HG02759 (cell line): ENCODE measurements at regions not wholly inside any gene's neighbourhood (a gene's known extent, or its start where the extent isn't known, plus 50 kb on each side); places are given as distances from the start of the nearest gene placed in this dataset.
"Not testable (repeated sequence)": the region's sequence is repeated elsewhere in the genome, so short reads cannot be mapped to it uniquely, and the experiment has no call there.

Source experiments
- ATAC-seq: cut with Tn5 transposase; IDR thresholded peaks from one replicate; pipeline ENCODE4 v1.9.1; 2021; ENCODE audit warnings: mild to moderate bottlenecking, moderate library complexity; ENCODE audit not compliant: unreplicated experiment

DNA sequence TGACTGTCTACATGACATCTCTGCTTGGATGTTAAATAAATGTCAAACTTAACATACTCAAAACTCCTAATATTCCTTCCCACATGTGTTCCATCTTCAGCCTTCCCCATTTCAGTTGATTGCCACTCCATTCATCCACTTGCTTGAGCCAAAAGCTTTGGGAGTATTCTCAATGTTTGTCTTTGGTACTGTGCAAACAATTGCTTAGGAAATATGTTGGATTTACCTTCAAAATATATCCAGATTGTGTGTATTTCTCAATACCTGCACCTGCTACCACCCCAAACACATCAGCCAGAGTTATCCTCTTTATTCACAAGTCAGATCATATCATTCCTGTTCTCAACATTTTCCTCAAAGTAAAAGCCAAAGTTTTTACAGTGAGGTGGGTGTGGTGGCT is 350.3 kb upstream of the FAM98A start:
- ATAC-seq: no peak

DNA sequence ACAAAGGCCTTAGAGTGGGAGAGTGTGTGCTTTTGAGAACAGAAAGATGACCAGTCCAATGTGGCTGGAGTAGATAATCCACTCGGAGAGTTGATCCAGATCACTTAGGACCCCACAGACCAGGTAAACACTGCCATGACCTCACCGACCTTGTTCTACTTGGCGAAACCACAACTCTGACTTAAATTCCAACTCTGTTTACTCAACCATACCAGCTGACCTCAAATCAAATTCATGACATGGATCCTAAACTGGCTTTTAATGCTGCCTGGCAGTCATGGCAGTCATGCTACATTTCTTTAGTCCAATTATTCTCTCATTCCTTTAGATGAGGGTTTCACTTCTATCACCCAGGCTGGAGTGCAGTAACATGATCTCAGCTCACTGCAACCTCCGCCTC is 347.1 kb upstream of the FAM98A start:
- ATAC-seq: no peak

DNA sequence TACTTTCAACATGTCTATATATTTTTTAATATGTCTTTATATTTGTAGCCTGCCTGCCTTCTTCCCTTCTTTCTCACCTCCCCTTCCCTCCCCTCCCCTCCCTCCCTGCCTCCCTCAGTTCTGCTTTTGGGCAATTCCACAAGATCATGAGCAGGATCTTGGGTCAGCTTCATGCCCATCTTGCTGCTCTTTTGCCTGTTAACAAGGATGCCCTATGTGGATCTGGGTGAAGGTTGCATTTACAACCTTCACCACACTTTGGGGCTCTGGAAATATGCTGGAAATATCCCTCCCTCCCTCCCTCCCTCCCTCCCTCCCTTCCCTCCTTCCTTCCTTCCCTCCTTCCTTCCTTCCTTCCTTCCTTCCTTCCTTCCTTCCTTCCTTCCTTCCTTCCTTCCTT is 334.1 kb upstream of the FAM98A start:
- no peak for ATAC-seq

DNA sequence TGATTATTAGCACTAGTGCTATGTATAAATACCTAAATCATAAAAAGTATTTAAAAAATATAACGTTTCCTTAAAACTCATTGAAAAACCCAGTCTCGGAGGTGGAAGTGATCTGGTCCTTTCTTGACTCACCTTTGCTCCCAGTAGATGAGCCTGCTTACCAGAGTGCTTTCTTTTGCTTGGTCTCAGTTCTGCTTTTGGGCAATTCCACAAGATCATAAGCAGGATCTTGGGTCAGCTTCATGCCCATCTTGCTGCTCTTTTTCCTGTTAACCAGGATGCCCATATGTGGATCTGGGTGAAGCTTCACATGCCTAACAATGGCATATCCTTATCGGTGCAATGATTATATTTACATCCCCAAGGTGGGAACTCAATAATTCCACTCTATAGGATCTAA is 332.1 kb upstream of the FAM98A start:
- ATAC-seq: no peak

DNA sequence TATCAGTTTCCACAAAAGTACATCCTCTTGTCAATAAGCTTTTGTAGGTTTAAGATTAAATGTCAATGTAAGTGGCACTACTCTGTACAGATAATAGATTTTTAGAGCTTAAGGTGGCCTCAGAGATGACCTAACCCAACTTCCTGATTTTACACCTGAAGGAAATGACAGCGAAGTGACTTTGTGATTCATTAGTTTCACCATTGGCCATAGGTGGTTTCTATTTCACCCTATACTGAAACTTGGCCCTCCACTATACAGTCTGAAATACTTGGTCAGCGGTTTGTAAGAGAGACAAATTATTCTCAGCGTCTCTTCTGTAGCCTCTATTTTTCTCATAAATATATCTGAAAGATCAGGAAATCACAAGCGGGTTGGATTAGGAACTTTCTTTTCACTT is 330.4 kb upstream of the FAM98A start:
- peak; percentile 88 for ATAC-seq

DNA sequence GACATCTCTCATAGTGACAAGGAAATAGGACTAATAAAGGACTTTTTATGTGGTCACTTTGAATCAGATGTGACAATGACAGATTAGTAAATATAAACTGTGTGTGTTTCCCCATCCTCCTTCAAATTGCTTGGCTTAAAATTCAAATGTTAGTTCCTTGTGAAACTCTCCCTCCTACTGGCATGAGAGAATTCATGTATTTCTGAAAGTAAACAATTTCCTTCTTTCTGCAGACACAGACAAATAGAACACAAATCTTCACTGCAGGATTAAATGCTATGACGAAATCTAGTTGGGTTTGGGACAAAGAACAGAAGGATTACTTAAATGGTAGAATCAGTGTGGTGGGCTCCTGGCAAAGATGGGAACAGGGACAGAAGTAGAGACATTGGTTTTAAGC is 328.7 kb upstream of the FAM98A start:
- ATAC-seq: no peak

DNA sequence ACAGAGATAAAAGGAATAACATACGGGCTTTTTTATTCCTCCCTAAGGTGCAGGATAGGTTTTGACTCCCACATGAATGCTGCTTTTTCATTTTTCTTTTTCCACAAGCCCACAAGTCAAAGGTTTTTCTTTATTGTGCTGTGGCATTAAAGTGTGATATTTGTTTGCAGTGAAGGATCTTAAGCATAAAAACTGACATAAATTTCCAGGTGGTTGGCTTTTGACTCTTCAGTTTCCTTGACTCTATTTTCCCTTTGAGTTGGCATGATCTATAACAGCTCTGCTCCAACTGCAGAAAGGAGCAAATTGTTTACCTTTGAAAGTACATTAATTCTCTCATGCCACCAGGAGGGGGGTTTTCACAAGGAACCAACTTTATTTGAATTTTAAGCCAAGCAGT is 326.2 kb upstream of the FAM98A start:
- ATAC-seq: no peak

DNA sequence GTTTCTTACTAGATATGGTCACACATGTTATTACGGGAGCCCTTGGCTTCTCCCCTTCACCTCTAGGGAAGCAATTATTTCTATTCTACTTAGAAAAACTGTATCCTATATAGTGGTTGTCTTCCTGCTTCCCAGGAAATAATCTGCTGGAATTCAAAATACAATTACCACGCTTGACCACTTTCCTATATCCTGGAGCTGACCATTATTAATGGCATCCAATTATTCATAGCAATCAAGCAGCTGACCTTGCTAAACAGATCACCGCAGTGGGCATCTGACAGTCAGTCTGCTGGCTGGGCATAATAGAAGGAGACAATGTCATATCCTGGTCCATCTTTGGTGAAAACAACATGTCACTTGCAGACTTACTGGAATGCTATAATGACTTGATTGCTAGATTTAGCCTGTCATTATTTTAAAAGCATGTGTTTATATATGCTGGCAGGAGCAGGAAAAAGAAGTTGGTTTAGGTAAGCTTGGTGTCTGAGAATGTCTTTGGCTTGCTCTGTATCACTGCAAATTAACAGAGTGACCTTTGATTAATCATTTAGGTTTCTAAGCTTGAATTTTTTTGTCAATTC is 325.6 kb upstream of the FAM98A start:
- no peak for ATAC-seq

DNA sequence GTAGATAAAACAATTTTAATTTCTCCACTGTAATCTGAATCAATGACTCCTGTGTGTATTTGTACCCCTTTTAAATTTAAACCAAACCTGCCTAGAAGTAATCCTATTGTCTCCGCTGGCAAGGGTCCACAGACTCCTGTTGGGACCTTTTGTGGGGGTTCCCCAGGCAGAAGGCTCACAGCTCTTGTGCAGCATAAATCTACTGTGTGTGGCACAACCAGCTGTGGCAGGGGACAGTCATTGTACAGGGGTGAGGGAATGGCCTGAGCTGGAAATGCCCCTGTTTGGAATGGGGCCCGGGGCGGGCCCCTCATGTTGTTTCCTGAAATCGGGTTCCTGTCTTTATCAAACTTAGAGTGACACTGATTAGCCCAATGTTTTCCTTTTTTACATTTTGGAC is 318.2 kb upstream of the FAM98A start:
- ATAC-seq: no peak

DNA sequence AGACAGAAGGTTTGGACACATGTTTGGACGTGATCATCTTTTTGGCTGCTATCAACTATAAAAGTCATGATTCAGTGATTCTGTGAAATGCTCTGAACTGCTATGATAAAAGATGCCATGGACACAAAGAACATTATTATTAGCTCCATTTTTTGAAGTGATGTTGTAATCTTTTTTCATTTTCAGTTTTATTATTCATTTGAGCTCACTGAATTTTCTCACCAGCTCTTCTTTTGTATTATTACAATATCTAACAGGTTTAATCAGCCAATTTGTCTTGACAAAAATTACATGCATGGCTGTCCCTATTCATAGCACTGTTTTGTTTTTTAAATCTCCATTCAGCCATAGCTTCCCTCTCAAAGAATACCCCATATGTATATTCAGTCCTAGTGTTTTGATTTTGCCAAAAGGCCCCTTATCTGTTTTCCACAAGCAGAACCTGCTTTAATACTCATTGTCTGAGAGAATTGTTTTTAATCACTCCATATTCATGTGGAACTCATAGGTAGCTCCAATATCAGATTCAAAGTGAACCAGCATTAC is 314.0 kb upstream of the FAM98A start:
- no peak for ATAC-seq

DNA sequence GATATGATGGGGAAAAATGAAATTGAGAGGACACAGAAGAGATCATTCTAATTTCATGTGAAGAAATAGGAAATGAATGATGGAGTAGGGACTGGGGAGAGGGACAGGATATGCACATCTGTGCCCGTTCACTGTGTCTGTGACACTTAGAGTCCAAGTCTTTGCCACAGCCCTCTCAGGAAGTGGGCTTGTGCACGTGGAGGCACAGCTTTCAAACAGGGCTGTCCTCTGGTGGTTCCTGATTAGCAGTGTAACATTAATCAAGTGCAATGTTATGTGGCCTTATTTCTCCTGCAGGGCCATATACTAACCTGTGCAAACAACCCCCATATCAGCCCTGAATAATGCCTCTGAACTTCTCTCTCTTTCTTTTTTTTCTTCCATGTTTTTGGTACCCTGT is 312.2 kb upstream of the FAM98A start:
- no peak for ATAC-seq

DNA sequence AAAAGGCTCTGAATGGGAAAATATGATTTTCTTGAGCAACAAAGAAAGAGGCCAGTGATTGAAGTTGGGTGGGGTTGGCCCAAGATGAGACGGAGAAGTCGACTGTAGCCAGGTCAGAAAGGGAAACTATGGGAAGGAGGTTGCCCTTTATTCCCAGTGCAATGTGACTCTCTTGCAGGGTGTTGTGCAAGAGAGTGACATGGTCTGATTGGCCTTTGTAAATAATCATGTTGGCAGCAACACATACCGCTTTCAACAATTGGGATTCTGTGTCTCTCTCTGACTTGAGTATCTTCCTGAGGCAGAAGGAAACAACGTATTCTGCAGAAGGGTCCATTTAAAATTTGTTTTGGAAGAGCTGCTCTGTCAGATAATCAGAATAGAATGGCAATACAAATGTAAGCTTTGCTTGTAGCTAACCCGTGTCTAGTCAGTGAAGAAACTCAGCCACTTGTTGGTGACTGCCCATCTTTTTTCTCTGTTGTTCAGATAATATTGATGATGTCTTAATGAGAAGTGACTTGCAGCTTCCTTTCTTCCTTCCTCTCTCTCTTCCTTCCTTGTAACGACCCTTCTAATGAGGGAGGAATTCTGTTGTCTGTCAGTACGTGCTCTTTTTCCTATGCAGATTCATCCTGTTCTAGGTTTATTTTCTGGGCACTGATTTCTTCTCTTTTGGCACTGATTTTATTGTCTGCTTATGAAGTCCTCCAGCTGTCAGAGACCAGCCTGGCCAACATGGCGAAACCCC is 311.0 kb upstream of the FAM98A start:
- no peak for ATAC-seq

DNA sequence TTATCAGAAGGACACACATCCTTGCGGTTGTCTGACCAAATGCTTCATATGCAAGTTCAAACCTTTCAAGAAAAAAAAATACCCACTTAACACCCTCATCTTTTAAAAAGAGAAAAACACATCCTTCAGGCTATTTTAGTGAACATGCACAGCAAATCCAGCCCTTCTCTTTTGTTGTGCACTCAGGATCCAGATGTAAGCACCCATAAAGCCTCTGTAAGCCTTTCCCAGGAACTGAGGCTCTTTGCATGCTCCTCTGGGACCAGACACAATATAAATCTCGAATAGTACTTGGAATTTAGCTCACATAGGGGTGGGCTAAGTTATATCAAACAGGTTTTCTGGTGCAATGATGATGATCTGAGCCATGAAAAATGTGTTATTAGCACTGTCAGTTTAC is 308.8 kb upstream of the FAM98A start:
- no peak for ATAC-seq

DNA sequence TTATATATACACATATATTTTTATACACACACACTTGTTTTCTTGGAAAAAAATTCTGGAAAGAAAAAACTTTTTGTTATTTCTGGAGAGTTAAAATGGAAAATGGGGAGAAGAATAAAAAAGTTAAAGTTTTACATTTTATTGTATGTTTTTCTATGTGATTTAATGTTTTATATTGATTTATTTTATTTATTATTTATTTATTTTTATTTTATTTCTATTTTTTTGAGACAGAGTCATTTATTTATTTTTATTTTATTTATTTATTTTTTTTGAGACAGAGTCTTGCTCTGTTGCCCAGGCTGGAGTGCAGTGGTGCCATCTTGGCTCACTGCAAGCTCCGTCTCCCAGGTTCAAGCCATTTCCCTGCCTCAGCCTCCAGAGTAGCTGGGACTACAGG is 307.0 kb upstream of the FAM98A start:
- not testable (repeated sequence) for ATAC-seq

DNA sequence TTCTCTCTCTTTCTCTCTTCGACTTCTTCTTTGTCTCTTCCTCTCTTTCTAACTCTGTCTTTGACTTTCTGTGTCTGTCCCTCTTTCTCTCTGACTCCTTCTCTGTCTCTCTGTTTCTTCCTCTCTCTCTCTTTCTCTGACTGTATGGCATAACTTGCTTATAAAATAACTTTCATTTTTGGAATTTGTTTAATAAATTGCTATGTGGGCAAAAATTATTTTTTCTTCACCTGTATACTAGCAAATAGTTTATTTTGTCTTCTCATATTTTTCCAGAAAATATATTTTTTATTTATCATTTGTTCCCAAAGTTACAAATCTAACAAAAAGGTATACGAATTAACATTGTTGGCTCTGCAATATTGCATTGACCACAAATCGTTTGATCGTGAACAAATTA is 305.7 kb upstream of the FAM98A start:
- ATAC-seq: no peak

DNA sequence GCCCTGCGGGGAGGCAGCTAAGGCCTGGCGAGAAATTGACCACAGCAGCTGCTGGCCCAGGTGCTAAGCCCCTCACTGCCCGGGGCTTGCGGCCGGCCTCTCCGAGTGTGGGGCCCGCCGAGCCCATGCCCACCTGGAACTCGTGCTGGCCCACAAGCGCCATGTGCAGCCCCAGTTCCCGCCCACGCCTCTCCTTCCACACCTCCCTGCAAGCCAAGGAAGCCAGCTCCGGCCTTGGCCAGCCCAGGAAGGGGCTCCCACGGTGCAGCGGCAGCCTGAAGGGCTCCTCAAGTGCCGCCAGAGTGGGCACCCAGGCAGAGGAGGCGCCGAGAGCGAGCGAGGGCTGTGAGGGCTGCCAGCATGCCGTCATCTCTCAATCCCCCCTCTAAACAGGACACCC is 304.6 kb upstream of the FAM98A start:
- no peak for ATAC-seq

DNA sequence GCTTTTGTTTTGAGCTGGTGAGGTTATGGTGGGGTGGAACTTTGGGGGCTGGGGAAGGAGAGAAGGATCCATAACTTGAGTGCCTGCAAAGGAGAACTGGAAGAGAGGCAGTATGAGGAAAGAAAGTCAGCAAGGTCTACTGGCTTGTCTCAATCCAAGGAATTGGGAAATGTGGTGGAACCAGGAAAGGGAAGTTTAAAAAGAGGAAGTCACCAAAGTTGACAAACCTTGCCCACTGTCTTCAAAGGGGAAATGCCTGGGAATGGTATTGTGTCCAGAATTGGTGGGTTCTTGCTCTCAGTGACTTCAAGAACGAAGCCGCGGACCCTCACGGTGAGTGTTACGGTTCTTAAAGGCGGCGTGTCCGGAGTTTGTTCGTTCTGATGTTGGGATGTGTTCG is 304.1 kb upstream of the FAM98A start:
- no peak for ATAC-seq

DNA sequence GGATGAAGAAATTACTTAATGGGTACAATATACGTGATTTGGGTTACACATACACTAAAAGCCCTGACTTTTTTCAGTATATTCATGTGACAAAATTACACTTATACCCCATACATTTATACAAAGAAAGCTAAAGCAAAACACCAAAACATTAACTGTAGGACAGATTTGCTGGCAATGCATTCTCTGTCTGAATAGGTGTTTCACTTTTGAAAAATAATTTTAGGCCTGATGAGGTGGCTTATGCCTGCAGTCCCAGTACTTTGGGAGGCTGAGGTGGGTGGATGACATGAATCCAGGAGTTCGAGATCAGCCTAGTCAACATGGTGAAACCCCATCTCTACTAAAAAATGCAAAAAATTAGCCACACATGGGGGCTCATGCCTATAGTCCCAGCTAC is 301.5 kb upstream of the FAM98A start:
- ATAC-seq: no peak

DNA sequence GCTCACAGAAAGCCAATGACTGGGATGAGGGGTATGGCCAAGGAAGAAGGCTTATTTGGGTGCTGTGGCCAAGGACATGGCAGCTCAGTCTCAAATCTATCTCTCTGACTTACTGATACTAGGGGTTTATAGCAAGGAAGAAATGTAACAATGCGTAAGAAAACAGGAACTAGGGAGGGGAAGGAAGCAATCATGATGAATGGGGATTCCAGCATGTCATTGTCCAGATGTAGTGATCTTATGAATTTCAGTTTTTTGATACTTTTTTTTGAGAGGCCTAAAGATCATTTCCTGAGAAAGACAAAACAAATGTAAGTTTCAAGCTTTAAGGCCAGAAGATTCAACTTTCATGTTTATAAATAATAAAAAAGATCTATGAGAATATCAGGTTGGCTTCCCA is 298.6 kb upstream of the FAM98A start:
- no peak for ATAC-seq

DNA sequence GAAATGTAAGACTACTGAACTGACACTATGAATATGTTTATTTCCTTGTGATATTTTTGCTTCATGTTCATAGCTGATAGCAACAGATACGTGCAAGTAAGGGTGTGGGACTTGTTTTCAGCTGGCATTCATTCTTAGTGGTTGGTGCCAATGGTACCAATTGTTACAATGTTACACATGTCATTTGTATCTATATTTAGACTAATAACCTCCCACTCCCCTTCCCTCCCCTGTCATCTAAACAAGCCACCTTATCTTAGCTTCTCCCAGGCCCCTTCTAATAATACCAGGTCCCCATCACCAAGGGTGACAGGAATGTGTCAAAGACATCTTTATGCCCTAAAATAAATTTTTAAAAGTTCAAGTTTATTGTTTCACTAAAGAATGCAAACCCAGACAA is 294.7 kb upstream of the FAM98A start:
- no peak for ATAC-seq

DNA sequence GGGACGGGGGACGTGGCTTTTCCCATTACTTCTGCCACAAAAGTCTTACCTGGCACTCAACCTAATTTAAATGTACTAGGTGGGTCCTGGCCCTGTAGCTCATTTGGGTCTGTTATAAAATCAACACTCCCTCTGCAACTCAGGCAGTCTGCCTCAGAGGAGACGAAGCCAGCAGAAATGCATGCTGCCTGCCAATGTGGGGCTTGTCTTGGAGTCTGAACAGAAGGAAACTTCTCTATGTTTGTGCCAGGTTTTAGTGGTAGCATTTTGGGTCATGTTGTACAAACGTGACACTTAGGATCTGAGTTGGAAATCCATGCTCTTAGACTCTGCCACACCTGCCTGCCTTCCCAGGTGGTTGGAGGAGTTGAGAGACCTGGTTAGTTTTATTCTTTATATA is 292.5 kb upstream of the FAM98A start:
- no peak for ATAC-seq

DNA sequence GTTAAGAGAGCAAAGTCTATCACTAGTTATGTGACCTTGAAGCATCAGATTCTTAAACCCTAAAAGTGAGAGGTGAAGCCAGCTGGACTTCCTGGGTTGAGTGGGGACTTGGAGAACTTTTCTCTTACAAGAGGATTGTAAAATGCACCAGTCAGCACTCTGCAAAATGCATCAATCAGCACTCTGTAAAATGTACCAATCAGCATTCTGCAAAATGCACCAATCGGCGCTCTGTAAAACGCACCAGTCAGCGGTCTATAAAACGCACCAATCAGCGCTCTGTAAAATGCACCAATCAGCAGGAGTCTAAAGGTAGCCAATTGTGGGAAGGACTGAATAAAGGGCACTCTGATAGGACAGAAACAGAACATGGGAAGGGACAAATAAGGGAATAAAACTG is 291.6 kb upstream of the FAM98A start:
- ATAC-seq: no peak
